GM23338 (cell line): ENCODE measurements at regions not wholly inside any gene's neighbourhood (a gene's known extent, or its start where the extent isn't known, plus 50 kb on each side); places are given as distances from the start of the nearest gene placed in this dataset.

Experiments used
- CREB1 ChIP-seq: fragments of 250-450 bp; sonication (Bioruptor Pico); IDR thresholded peaks from 2 replicates; pipeline ENCODE4 v1.5.0; 2020; ENCODE audit warnings: low read depth, mild to moderate bottlenecking, moderate library complexity
- EZH2 ChIP-seq: fragments of 200-600 bp; sonication (generic); IDR thresholded peaks from one replicate; pipeline ENCODE4 v1.8.0; 2017; ENCODE audit warnings: antibody characterized with exemption, mild to moderate bottlenecking, low read depth; ENCODE audit not compliant: unreplicated experiment
- EZH2phosphoT487 ChIP-seq: fragments of 200-600 bp; sonication (generic); IDR thresholded peaks from one replicate; pipeline ENCODE4 v1.8.1; 2018; ENCODE audit warnings: antibody characterized with exemption; ENCODE audit not compliant: unreplicated experiment
- JUNB ChIP-seq: IDR thresholded peaks from one replicate; pipeline ENCODE4 v1.6.1; 2016; ENCODE audit warnings: antibody characterized with exemption; ENCODE audit not compliant: unreplicated experiment
- NANOG ChIP-seq: IDR thresholded peaks from 2 replicates; pipeline ENCODE4 v1.6.1; 2016; ENCODE audit warnings: antibody characterized with exemption, borderline replicate concordance
- POLR2AphosphoS5 ChIP-seq: IDR thresholded peaks from 2 replicates; pipeline ENCODE4 v1.6.1; 2016; ENCODE audit warnings: antibody characterized with exemption, low read depth
- REST ChIP-seq: IDR thresholded peaks from one replicate; pipeline ENCODE4 v1.6.1; 2018; ENCODE audit warnings: antibody characterized with exemption; ENCODE audit not compliant: unreplicated experiment
- STAT1 ChIP-seq: IDR thresholded peaks from one replicate; pipeline ENCODE4 v1.6.1; 2016; ENCODE audit warnings: antibody characterized with exemption; ENCODE audit not compliant: unreplicated experiment
- ZNF114 ChIP-seq: fragments of 250-450 bp; sonication (Bioruptor Pico); IDR thresholded peaks from 2 replicates; pipeline ENCODE4 v1.5.0; 2020; ENCODE audit warnings: mild to moderate bottlenecking, moderate library complexity
- ZNF331 ChIP-seq: fragments of 250-450 bp; sonication (Bioruptor Pico); IDR thresholded peaks from 2 replicates; pipeline ENCODE4 v1.5.0; 2020; ENCODE audit warnings: low read depth, mild to moderate bottlenecking, moderate library complexity
- ZNF462 ChIP-seq: fragments of 250-450 bp; sonication (Bioruptor Pico); IDR thresholded peaks from 2 replicates; pipeline ENCODE4 v1.5.0; 2020; ENCODE audit warnings: mild to moderate bottlenecking, moderate library complexity
- TF ChIP-seq, protein P1 (sequence below), 2 experiments: fragments of 200-600 bp in 1 of 2; sonication (generic) in 1 of 2; conservative IDR thresholded peaks; 2 replicates each; pipeline versions ENCODE4 v1.5.1 to v1.6.1; 2016 to 2017; ENCODE audit warnings: antibody characterized with exemption in 2 of 2, low read depth in 2 of 2, mild to moderate bottlenecking in 2 of 2, moderate library complexity in 1 of 2
- TF ChIP-seq, protein P2 (sequence below): IDR thresholded peaks from 2 replicates; pipeline ENCODE4 v1.6.1; 2016; ENCODE audit warnings: antibody characterized with exemption

GRCh38 chr2:220419647-220420046, 792.2 kb downstream of the SLC4A3 start:
- TF ChIP-seq, protein P1, sequence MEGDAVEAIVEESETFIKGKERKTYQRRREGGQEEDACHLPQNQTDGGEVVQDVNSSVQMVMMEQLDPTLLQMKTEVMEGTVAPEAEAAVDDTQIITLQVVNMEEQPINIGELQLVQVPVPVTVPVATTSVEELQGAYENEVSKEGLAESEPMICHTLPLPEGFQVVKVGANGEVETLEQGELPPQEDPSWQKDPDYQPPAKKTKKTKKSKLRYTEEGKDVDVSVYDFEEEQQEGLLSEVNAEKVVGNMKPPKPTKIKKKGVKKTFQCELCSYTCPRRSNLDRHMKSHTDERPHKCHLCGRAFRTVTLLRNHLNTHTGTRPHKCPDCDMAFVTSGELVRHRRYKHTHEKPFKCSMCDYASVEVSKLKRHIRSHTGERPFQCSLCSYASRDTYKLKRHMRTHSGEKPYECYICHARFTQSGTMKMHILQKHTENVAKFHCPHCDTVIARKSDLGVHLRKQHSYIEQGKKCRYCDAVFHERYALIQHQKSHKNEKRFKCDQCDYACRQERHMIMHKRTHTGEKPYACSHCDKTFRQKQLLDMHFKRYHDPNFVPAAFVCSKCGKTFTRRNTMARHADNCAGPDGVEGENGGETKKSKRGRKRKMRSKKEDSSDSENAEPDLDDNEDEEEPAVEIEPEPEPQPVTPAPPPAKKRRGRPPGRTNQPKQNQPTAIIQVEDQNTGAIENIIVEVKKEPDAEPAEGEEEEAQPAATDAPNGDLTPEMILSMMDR (conservative IDR thresholded peaks at IDR 0.05; ENCODE audit: low read depth in 2 of 2): no peak
- TF ChIP-seq POLR2AphosphoS5: no peak
- TF ChIP-seq EZH2: no peak
- no peak for TF ChIP-seq JUNB
- no peak for TF ChIP-seq CREB1 (CRISPR knock-in tag)
- no peak for TF ChIP-seq REST
- TF ChIP-seq, protein P2, sequence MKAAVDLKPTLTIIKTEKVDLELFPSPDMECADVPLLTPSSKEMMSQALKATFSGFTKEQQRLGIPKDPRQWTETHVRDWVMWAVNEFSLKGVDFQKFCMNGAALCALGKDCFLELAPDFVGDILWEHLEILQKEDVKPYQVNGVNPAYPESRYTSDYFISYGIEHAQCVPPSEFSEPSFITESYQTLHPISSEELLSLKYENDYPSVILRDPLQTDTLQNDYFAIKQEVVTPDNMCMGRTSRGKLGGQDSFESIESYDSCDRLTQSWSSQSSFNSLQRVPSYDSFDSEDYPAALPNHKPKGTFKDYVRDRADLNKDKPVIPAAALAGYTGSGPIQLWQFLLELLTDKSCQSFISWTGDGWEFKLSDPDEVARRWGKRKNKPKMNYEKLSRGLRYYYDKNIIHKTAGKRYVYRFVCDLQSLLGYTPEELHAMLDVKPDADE: no peak
- TF ChIP-seq EZH2phosphoT487: no peak
- TF ChIP-seq ZNF331 (CRISPR knock-in tag): no peak
- no peak for TF ChIP-seq ZNF114 (CRISPR knock-in tag)
- TF ChIP-seq STAT1: no peak
- no peak for TF ChIP-seq NANOG
- TF ChIP-seq ZNF462 (CRISPR knock-in tag): no peak
